ENCODE measurements at regions not wholly inside any gene's neighbourhood (a gene's known extent, or its start where the extent isn't known, plus 50 kb on each side); places are given as distances from the start of the nearest gene placed in this dataset.

DNA sequence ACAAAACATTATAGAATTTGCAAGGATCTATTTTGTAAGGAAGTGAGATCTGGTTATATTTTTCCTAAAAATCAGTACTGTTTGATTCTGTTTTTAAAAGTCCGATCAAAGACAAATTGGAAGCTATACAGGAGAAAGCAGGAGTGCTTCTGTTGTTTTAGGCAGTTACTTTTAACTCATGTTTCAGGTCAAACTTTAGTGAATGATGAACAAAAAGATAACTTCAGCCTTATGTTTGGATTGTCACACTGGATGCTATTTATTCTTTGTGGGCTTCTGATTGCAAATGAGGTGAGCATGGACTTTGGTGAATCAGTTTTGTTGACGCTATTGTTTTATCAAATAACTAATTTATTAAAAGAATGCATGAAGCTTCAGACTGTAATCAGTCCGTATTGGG is 228.7 kb upstream of the SLC35B3 start:
- DNase-seq: no peak
- H3K4me3 Mint-ChIP-seq: no peak overlapping the region
- no peaks in the 10 kb centered on the region for H3K4me1 Mint-ChIP-seq
- intact Hi-C loops (cut with micrococcal nuclease): no loop called here
- no CpG with 5 or more reads among the region's 3 CpGs for WGBS (ENCODE audit: insufficient coverage)
- H3K9ac ChIP-seq (ENCODE audit: insufficient read depth, low read length, poor library complexity, severe bottlenecking): no peak overlapping the region
- H3K36me3 ChIP-seq (replicated peaks in 1 of 2; ENCODE audit: control insufficient read depth in 1 of 2, insufficient read depth in 2 of 2, low read length in 2 of 2): no peaks in the 10 kb centered on the region
- H3K27me3 ChIP-seq (ENCODE audit: control insufficient read depth in 2 of 2, insufficient read depth in 2 of 2, low read length in 2 of 2): no peaks in the 10 kb centered on the region
- no peak overlapping the region for H3K27ac Mint-ChIP-seq
- H3K27me3 Mint-ChIP-seq (ENCODE audit: low read depth in 3 of 3): peaks cover 0 to 1% (median 0%) of the 10 kb centered on the region in 3 donors
- H3K9me3 Mint-ChIP-seq: peaks cover 2 to 10% (median 5%) of the 10 kb centered on the region in 7 donors
- H4K20me1 ChIP-seq (ENCODE audit: insufficient read depth, low read length): no peaks in the 10 kb centered on the region
- H3K79me2 ChIP-seq (ENCODE audit: insufficient read depth, low read length): no peaks in the 10 kb centered on the region
- no peak overlapping the region for H3K27ac ChIP-seq (ENCODE audit: low read depth in 1 of 2, low read length in 2 of 2)
- peaks cover 0 to 4% of the 10 kb centered on the region in 2 donors for H3K9me3 ChIP-seq (replicated peaks in 1 of 2; ENCODE audit: control insufficient read depth in 1 of 2, insufficient read depth in 1 of 2, low read length in 2 of 2)
- no peak overlapping the region for H3K4me2 ChIP-seq (replicated peaks; ENCODE audit: extremely low read depth, low read length, poor library complexity, severe bottlenecking)
- TF ChIP-seq, protein P1, sequence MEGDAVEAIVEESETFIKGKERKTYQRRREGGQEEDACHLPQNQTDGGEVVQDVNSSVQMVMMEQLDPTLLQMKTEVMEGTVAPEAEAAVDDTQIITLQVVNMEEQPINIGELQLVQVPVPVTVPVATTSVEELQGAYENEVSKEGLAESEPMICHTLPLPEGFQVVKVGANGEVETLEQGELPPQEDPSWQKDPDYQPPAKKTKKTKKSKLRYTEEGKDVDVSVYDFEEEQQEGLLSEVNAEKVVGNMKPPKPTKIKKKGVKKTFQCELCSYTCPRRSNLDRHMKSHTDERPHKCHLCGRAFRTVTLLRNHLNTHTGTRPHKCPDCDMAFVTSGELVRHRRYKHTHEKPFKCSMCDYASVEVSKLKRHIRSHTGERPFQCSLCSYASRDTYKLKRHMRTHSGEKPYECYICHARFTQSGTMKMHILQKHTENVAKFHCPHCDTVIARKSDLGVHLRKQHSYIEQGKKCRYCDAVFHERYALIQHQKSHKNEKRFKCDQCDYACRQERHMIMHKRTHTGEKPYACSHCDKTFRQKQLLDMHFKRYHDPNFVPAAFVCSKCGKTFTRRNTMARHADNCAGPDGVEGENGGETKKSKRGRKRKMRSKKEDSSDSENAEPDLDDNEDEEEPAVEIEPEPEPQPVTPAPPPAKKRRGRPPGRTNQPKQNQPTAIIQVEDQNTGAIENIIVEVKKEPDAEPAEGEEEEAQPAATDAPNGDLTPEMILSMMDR (IDR thresholded peaks at IDR 0.05): no peak
- H2AFZ ChIP-seq (ENCODE audit: insufficient read depth, low read depth, low read length, poor library complexity, severe bottlenecking): no peak overlapping the region
- no peaks in the 10 kb centered on the region for H3K36me3 Mint-ChIP-seq
- H3K4me1 ChIP-seq (ENCODE audit: control insufficient read depth in 1 of 2, insufficient read depth in 2 of 2, low read length in 2 of 2): no peaks in the 10 kb centered on the region
- no peak overlapping the region for H3K4me3 ChIP-seq (replicated peaks in 1 of 3; ENCODE audit: low read depth in 2 of 3, low read length in 3 of 3)

GRCh38 chr6:8659404-8660189 is 224.3 kb upstream of the SLC35B3 start:
- TF ChIP-seq, protein P1 (IDR thresholded peaks at IDR 0.05): no peak
- Mint-ChIP-seq H3K36me3 (no peaks in the 10 kb centered on the region), H3K27ac (no peak overlapping the region), H3K4me1 (no peaks in the 10 kb centered on the region), H3K9me3 (peaks cover 0 to 2% (median 0%) of the 10 kb centered on the region in 7 donors), H3K27me3 (ENCODE audit: low read depth in 3 of 3) (peaks cover 0 to 1% (median 0%) of the 10 kb centered on the region in 3 donors), H3K4me3 (no peak overlapping the region)
- H2AFZ ChIP-seq (ENCODE audit: insufficient read depth, low read depth, low read length, poor library complexity, severe bottlenecking): no peak overlapping the region
- no peak overlapping the region for H3K4me2 ChIP-seq (replicated peaks; ENCODE audit: extremely low read depth, low read length, poor library complexity, severe bottlenecking)
- intact Hi-C loops (cut with micrococcal nuclease): no loop called here
- H3K4me3 ChIP-seq (replicated peaks in 1 of 3; ENCODE audit: low read depth in 2 of 3, low read length in 3 of 3): no peak overlapping the region
- no peaks in the 10 kb centered on the region for H3K4me1 ChIP-seq (ENCODE audit: control insufficient read depth in 1 of 2, insufficient read depth in 2 of 2, low read length in 2 of 2)
- H3K27me3 ChIP-seq (ENCODE audit: control insufficient read depth in 2 of 2, insufficient read depth in 2 of 2, low read length in 2 of 2): no peaks in the 10 kb centered on the region
- no peak overlapping the region for H3K27ac ChIP-seq (ENCODE audit: low read depth in 1 of 2, low read length in 2 of 2)
- WGBS (ENCODE audit: insufficient coverage): 100% methylated on average over 1 of the region's 6 CpGs
- H3K9ac ChIP-seq (ENCODE audit: insufficient read depth, low read length, poor library complexity, severe bottlenecking): no peak overlapping the region
- no peak for DNase-seq
- no peaks in the 10 kb centered on the region for H4K20me1 ChIP-seq (ENCODE audit: insufficient read depth, low read length)
- no peaks in the 10 kb centered on the region for H3K79me2 ChIP-seq (ENCODE audit: insufficient read depth, low read length)
- no peaks in the 10 kb centered on the region for H3K36me3 ChIP-seq (replicated peaks in 1 of 2; ENCODE audit: control insufficient read depth in 1 of 2, insufficient read depth in 2 of 2, low read length in 2 of 2)
- H3K9me3 ChIP-seq (replicated peaks in 1 of 2; ENCODE audit: control insufficient read depth in 1 of 2, insufficient read depth in 1 of 2, low read length in 2 of 2): no peaks in the 10 kb centered on the region
